AG04450 (cell line): ENCODE measurements at regions not wholly inside any gene's neighbourhood (a gene's known extent, or its start where the extent isn't known, plus 50 kb on each side); places are given as distances from the start of the nearest gene placed in this dataset.

Source experiments
- CTCF ChIA-PET: fragments of 300-600, 350-600 bp; formaldehyde crosslinking; extraction: SDS; loops from one replicate; lab custom pipeline; 2022; ENCODE audit warnings: antibody characterized with exemption, inconsistent platforms; lab: Charles Lee
- POLR2A ChIA-PET: fragments of 350-600 bp; formaldehyde crosslinking; extraction: SDS; loops from one replicate; lab custom pipeline; 2021; ENCODE audit warnings: antibody characterized with exemption, inconsistent platforms; lab: Yijun Ruan, JAX
- DNase-seq: peaks from one replicate; pipeline ENCODE4 v3.0.0-alpha.2; 2011; ENCODE audit warnings: low read depth, low spot score
- H3K27ac ChIP-seq: one replicate; pipeline ENCODE4 v1.5.1; 2012; ENCODE audit warnings: low read depth, low read length, control low read depth
- H3K27me3 ChIP-seq: one replicate; pipeline ENCODE4 v1.6.0; 2012; ENCODE audit warnings: low read length; ENCODE audit not compliant: control insufficient read depth, insufficient read depth
- H3K4me3 ChIP-seq: 2 replicates; pipeline ENCODE4 v1.5.1; 2011; ENCODE audit warnings: mild to moderate bottlenecking, low read depth, low read length, control low read depth
- H3K9me3 ChIP-seq: 2 replicates; pipeline ENCODE4 v1.5.1; 2012; ENCODE audit warnings: low read length; ENCODE audit not compliant: control insufficient read depth, insufficient read depth
- CTCF ChIP-seq: IDR thresholded peaks from 2 replicates; pipeline ENCODE4 v1.5.1; 2011; ENCODE audit warnings: low read depth, low read length, control low read depth, inconsistent platforms

- ChIA-PET POLR2A (no interaction called here), CTCF (no interaction called here)
- no peak for TF ChIP-seq CTCF
- Histone ChIP-seq H3K4me3 (no peak overlapping the region), H3K9me3 (no peaks in the 10 kb centered on the region), H3K27ac (no peak overlapping the region), H3K27me3 (no peaks in the 10 kb centered on the region)
- DNase-seq, result no peak
These were observed 148.4 kb downstream of the RTP4 start for GRCh38 chr3:187516446-187517185.

GRCh38 chr3:187507905-187508304 is 139.7 kb downstream of the RTP4 start:
- no peak for TF ChIP-seq CTCF
- ChIA-PET CTCF (interaction anchor here (0.7 kb wide), 1 partner anchor 171 kb away, joined by 3 read pairs; no protein-coding TSS in a partner anchor), POLR2A (no interaction called here)

GRCh38 chr3:187507266-187507665 is 139.1 kb downstream of the RTP4 start:
- ChIA-PET POLR2A (no interaction called here), CTCF (no interaction called here)
- H3K27ac ChIP-seq, result no peak overlapping the region
- H3K9me3 ChIP-seq, result no peaks in the 10 kb centered on the region
- TF ChIP-seq CTCF, result no peak
- no peak for DNase-seq
- no peaks in the 10 kb centered on the region for H3K27me3 ChIP-seq
- no peak overlapping the region for H3K4me3 ChIP-seq

More at GRCh38 chr3:187507905-187508304, 139.7 kb downstream of the RTP4 start:
- no peaks in the 10 kb centered on the region for H3K27me3 ChIP-seq
- DNase-seq, result no peak
- H3K9me3 ChIP-seq, result no peaks in the 10 kb centered on the region
- H3K4me3 ChIP-seq, result no peak overlapping the region
- no peak overlapping the region for H3K27ac ChIP-seq

GRCh38 chr3:187504435-187504834 is 136.2 kb downstream of the RTP4 start:
- no peaks in the 10 kb centered on the region for H3K27me3 ChIP-seq
- H3K4me3 ChIP-seq, result no peak overlapping the region
- ChIA-PET POLR2A (no interaction called here), CTCF (no interaction called here)
- DNase-seq, result no peak
- H3K9me3 ChIP-seq, result no peaks in the 10 kb centered on the region
- no peak for TF ChIP-seq CTCF
- no peak overlapping the region for H3K27ac ChIP-seq

DNA sequence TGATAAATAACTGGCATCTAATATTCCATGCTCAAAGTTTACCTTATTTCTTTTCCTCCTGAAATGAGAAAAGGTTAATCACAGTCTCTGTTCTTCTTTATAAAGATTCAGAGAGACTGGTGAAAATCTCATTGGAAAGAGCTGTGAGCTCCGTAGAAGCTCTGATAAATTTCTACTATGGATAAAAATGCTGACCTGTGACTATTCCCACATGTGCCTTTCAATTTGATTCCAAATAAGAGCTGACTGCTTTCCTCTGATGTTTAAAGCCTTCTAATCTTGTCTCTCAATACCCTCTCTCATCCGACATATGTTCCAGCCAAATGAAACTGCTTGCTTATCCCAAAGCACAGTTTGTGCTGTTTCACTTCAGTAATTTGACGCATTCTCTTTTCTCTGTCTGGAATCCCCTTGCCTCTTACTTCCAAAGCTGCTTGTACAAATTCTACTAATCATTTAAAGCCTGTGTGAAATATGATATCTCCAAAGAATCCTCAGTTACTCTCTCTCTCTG is 130.1 kb downstream of the RTP4 start:
- ChIA-PET CTCF (no interaction called here), POLR2A (no interaction called here)
- H3K4me3 ChIP-seq, result no peak overlapping the region
- TF ChIP-seq CTCF, result no peak
- H3K27ac ChIP-seq, result no peak overlapping the region
- no peak for DNase-seq
- no peaks in the 10 kb centered on the region for H3K9me3 ChIP-seq
- H3K27me3 ChIP-seq, result no peaks in the 10 kb centered on the region
